IMR-90 (cell line): ENCODE measurements at regions not wholly inside any gene's neighbourhood (a gene's known extent, or its start where the extent isn't known, plus 50 kb on each side); places are given as distances from the start of the nearest gene placed in this dataset.

ENCODE experiments used
- ATAC-seq: fragments of 200-7000 bp; cut with Tn5 transposase; 2 replicates; pipeline ENCODE4 v1.9.1; 2020; ENCODE audit warnings: low read depth, mild to moderate bottlenecking, moderate library complexity
- BruUV-seq: library from RNA; stranded (reverse); fragments of 400-500 nt; replicated peaks from 2 replicates; lab custom pipeline; 2021; lab: Mats Ljungman, UMichigan
- CTCF ChIA-PET: fragments of 300-600 bp; formaldehyde crosslinking; extraction: SDS; loops from one replicate; lab custom pipeline; 2021; ENCODE audit warnings: antibody characterized with exemption; lab: Yijun Ruan, JAX
- POLR2A ChIA-PET: fragments of 300-600 bp; sonication (Branson Sonifier 250); formaldehyde crosslinking; loops from one replicate; lab custom pipeline; 2022; ENCODE audit warnings: antibody characterized with exemption; ENCODE audit not compliant: unreplicated experiment; lab: Charles Lee
- DNase-seq: peaks from one replicate; pipeline ENCODE4 v3.0.0; 2013
- H2AFZ ChIP-seq: replicated peaks from 2 replicates; pipeline ENCODE3; 2013; ENCODE audit warnings: low read length, mild to moderate bottlenecking; ENCODE audit not compliant: poor library complexity
- H2AK5ac ChIP-seq: 2 replicates; pipeline ENCODE4 v1.6.1; 2013; ENCODE audit warnings: low read depth, low read length, inconsistent platforms
- H2AK9ac ChIP-seq: replicated peaks from 2 replicates; pipeline ENCODE3; 2013; ENCODE audit warnings: mild to moderate bottlenecking, low read depth, low read length, moderate library complexity; ENCODE audit not compliant: poor library complexity
- H2BK120ac ChIP-seq: 2 replicates; pipeline ENCODE4 v1.6.1; 2013; ENCODE audit warnings: low read depth, low read length, inconsistent platforms
- H2BK15ac ChIP-seq: 3 replicates; pipeline ENCODE4 v1.6.1; 2013; ENCODE audit warnings: low read depth, low read length, inconsistent platforms
- H2BK20ac ChIP-seq: 2 replicates; pipeline ENCODE4 v1.6.1; 2013; ENCODE audit warnings: low read depth, mild to moderate bottlenecking, inconsistent platforms, low read length, moderate library complexity
- H2BK5ac ChIP-seq: 2 replicates; pipeline ENCODE4 v1.6.1; 2013; ENCODE audit warnings: mild to moderate bottlenecking, low read depth, low read length, inconsistent platforms; ENCODE audit not compliant: poor library complexity, severe bottlenecking
- H3K14ac ChIP-seq: replicated peaks from 2 replicates; pipeline ENCODE4 v1.6.1; 2013; ENCODE audit warnings: low read depth, low read length, inconsistent platforms
- H3K18ac ChIP-seq: 2 replicates; pipeline ENCODE4 v1.6.1; 2013; ENCODE audit warnings: low read depth, low read length, control low read depth
- H3K23ac ChIP-seq: 2 replicates; pipeline ENCODE4 v1.6.1; 2013; ENCODE audit warnings: low read depth, low read length, inconsistent platforms
- H3K27ac ChIP-seq: 2 replicates; pipeline ENCODE4 v1.5.1; 2013; ENCODE audit warnings: mild to moderate bottlenecking, control low read depth, low read length; ENCODE audit not compliant: insufficient read depth
- H3K27me3 ChIP-seq: 2 replicates; pipeline ENCODE4 v1.6.1; 2013; ENCODE audit warnings: low read length; ENCODE audit not compliant: control insufficient read depth, insufficient read depth
- H3K36me3 ChIP-seq: 2 replicates; pipeline ENCODE4 v1.6.1; 2013; ENCODE audit warnings: low read length, mixed read lengths; ENCODE audit not compliant: control insufficient read depth, insufficient read depth
- H3K4ac ChIP-seq: 2 replicates; pipeline ENCODE4 v1.6.1; 2013; ENCODE audit warnings: low read depth, low read length, inconsistent platforms
- H3K4me1 ChIP-seq: 2 replicates; pipeline ENCODE4 v1.6.1; 2013; ENCODE audit warnings: low read length, mixed read lengths; ENCODE audit not compliant: control insufficient read depth, insufficient read depth
- H3K4me2 ChIP-seq: 2 replicates; pipeline ENCODE4 v1.6.1; 2013; ENCODE audit warnings: low read depth, mild to moderate bottlenecking, control low read depth, low read length, moderate library complexity
- H3K4me3 ChIP-seq: 2 replicates; pipeline ENCODE4 v1.5.1; 2013; ENCODE audit warnings: low read depth, mild to moderate bottlenecking, control low read depth, low read length, moderate library complexity; ENCODE audit not compliant: insufficient read depth
- H3K56ac ChIP-seq: 2 replicates; pipeline ENCODE4 v1.6.1; 2013; ENCODE audit warnings: low read length, inconsistent platforms; ENCODE audit not compliant: insufficient read depth; ENCODE audit errors: extremely low read depth
- H3K79me1 ChIP-seq, 2 experiments: 2 replicates each; pipeline ENCODE4 v1.6.1; 2013; ENCODE audit warnings: low read length in 2 of 2, inconsistent platforms in 1 of 2, low read depth in 1 of 2
- H3K9ac ChIP-seq: 2 replicates; pipeline ENCODE4 v1.6.1; 2013; ENCODE audit warnings: low read depth, low read length, control low read depth
- H3K9me1 ChIP-seq: 2 replicates; pipeline ENCODE4 v1.6.1; 2013; ENCODE audit warnings: low read length, inconsistent platforms; ENCODE audit not compliant: insufficient read depth
- H3K9me3 ChIP-seq: 2 replicates; pipeline ENCODE4 v1.6.1; 2013; ENCODE audit warnings: low read length; ENCODE audit not compliant: control insufficient read depth, insufficient read depth
- H4K20me1 ChIP-seq: 2 replicates; pipeline ENCODE4 v1.6.1; 2013; ENCODE audit warnings: low read length, inconsistent platforms; ENCODE audit not compliant: insufficient read depth
- H4K5ac ChIP-seq: 2 replicates; pipeline ENCODE4 v1.6.1; 2013; ENCODE audit warnings: mild to moderate bottlenecking, low read depth, low read length, control low read depth
- H4K8ac ChIP-seq, 2 experiments: 2 replicates each; pipeline ENCODE4 v1.6.1; 2013; ENCODE audit warnings: low read depth in 2 of 2, low read length in 2 of 2, control low read depth in 1 of 2, inconsistent platforms in 1 of 2
- H4K91ac ChIP-seq: 2 replicates; pipeline ENCODE4 v1.6.1; 2013; ENCODE audit warnings: low read depth, low read length, inconsistent platforms; ENCODE audit not compliant: insufficient read depth
- BHLHE40 ChIP-seq: fragments of 150-350 bp; IDR thresholded peaks from 2 replicates; pipeline ENCODE4 v1.6.1; 2016; ENCODE audit warnings: mild to moderate bottlenecking, low read depth, low read length
- CEBPB ChIP-seq: IDR thresholded peaks from 2 replicates; pipeline ENCODE4 v1.6.1; 2012; ENCODE audit warnings: low read depth, low read length, improper control_type of control experiment
- CHD1 ChIP-seq: IDR thresholded peaks from 2 replicates; pipeline ENCODE4 v1.6.1; 2012; ENCODE audit warnings: low read depth, low read length, improper control_type of control experiment
- CTCF ChIP-seq: conservative IDR thresholded peaks from 2 replicates; pipeline ENCODE4 v1.5.1; 2012; ENCODE audit warnings: mild to moderate bottlenecking, low read depth, low read length, improper control_type of control experiment
- FOS ChIP-seq: fragments of 150-350 bp; IDR thresholded peaks from 2 replicates; pipeline ENCODE4 v1.6.1; 2016; ENCODE audit warnings: low read depth, low read length
- MAFK ChIP-seq: IDR thresholded peaks from 2 replicates; pipeline ENCODE4 v1.6.1; 2012; ENCODE audit warnings: low read depth, low read length, improper control_type of control experiment
- MAZ ChIP-seq: IDR thresholded peaks from 2 replicates; pipeline ENCODE4 v1.6.1; 2012; ENCODE audit warnings: low read depth, mild to moderate bottlenecking, low read length, improper control_type of control experiment, moderate library complexity, borderline replicate concordance
- MXI1 ChIP-seq: IDR thresholded peaks from 2 replicates; pipeline ENCODE4 v1.6.1; 2012; ENCODE audit warnings: low read depth, mild to moderate bottlenecking, low read length, moderate library complexity, borderline replicate concordance
- NFE2L2 ChIP-seq: fragments of 150-350 bp; IDR thresholded peaks from 2 replicates; pipeline ENCODE4 v1.6.1; 2016; ENCODE audit warnings: low read depth, mild to moderate bottlenecking, low read length
- POLR2A ChIP-seq: IDR thresholded peaks from 2 replicates; pipeline ENCODE4 v1.6.1; 2012; ENCODE audit warnings: mild to moderate bottlenecking, low read depth, low read length
- RAD21 ChIP-seq: IDR thresholded peaks from 2 replicates; pipeline ENCODE4 v1.6.1; 2012; ENCODE audit warnings: low read length, improper control_type of control experiment
- RCOR1 ChIP-seq: IDR thresholded peaks from 2 replicates; pipeline ENCODE4 v1.6.1; 2012; ENCODE audit warnings: mild to moderate bottlenecking, low read length, improper control_type of control experiment; ENCODE audit not compliant: insufficient replicate concordance
- RFX5 ChIP-seq: IDR thresholded peaks from 2 replicates; pipeline ENCODE4 v1.8.0; 2012; ENCODE audit warnings: low read depth, mild to moderate bottlenecking, low read length, moderate library complexity
- SMC3 ChIP-seq: fragments of 150-350 bp; IDR thresholded peaks from 2 replicates; pipeline ENCODE4 v1.6.1; 2016; ENCODE audit warnings: low read depth, mild to moderate bottlenecking, antibody characterized with exemption, low read length, moderate library complexity
- USF2 ChIP-seq: fragments of 150-350 bp; IDR thresholded peaks from 2 replicates; pipeline ENCODE4 v1.6.1; 2017; ENCODE audit warnings: mild to moderate bottlenecking, antibody characterized with exemption, low read length, low read depth
- WGBS, 2 experiments: methylation state at CpG; one replicate each; pipeline versions ENCODE4 v1.1.5 to v1.1.7; 2013; ENCODE audit warnings: missing lambda C conversion rate in 2 of 2; ENCODE audit not compliant: insufficient read length in 1 of 2; ENCODE audit errors: extremely low coverage in 2 of 2; 5-methylcytosine and 5-hydroxymethylcytosine counted together
- dilution Hi-C: fragments of 300-500 bp; cut with HindIII; formaldehyde crosslinking; loops from one replicate; pipeline ENCODE4 v1.14.3; 2018; ENCODE audit warnings: low sequenced_read_pairs; ENCODE audit not compliant: unreplicated experiment
- in situ Hi-C: fragments of 300-500 bp; cut with MboI; formaldehyde crosslinking; loops from 3 replicates; pipeline ENCODE4 v1.14.3; 2019; ENCODE audit warnings: low sequenced_read_pairs, inconsistent platforms, mixed read lengths
- intact Hi-C: fragments of 100-400 bp; cut with micrococcal nuclease; formaldehyde crosslinking; loops from 2 replicates; pipeline ENCODE4 v1.10.0; 2022
- TF ChIP-seq, protein P1 (sequence below): fragments of 150-350 bp; IDR thresholded peaks from 2 replicates; pipeline ENCODE4 v1.6.1; 2016; ENCODE audit warnings: low read depth, mild to moderate bottlenecking, low read length, moderate library complexity, borderline replicate concordance

GRCh38 chrX:121635141-121635540 lies 587.7 kb downstream of the GLUD2 start:
- no peak overlapping the region for H4K8ac ChIP-seq
- ATAC-seq (no peak), DNase-seq (no peak)
- H4K5ac ChIP-seq: no peak overlapping the region
- TF ChIP-seq POLR2A (no peak), NFE2L2 (no peak), RAD21 (no peak), RFX5 (no peak), CHD1 (no peak), SMC3 (no peak), MAFK (no peak), FOS (no peak), CTCF (no peak), MAZ (no peak), CEBPB (no peak), BHLHE40 (no peak), USF2 (no peak), MXI1 (no peak), RCOR1 (no peak)
- TF ChIP-seq, protein P1, sequence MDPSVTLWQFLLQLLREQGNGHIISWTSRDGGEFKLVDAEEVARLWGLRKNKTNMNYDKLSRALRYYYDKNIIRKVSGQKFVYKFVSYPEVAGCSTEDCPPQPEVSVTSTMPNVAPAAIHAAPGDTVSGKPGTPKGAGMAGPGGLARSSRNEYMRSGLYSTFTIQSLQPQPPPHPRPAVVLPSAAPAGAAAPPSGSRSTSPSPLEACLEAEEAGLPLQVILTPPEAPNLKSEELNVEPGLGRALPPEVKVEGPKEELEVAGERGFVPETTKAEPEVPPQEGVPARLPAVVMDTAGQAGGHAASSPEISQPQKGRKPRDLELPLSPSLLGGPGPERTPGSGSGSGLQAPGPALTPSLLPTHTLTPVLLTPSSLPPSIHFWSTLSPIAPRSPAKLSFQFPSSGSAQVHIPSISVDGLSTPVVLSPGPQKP: no peak
- H2BK5ac ChIP-seq: no peak overlapping the region
- H3K23ac ChIP-seq: no peak overlapping the region
- no peaks in the 10 kb centered on the region for H3K79me1 ChIP-seq
- no peak overlapping the region for H2BK20ac ChIP-seq
- H2AFZ ChIP-seq: no peak overlapping the region
- WGBS, 2 experiments: no CpG with 5 or more reads among the region's 2 CpGs
- H3K14ac ChIP-seq: no peak overlapping the region
- no peaks in the 10 kb centered on the region for H4K20me1 ChIP-seq
- no peak overlapping the region for H3K56ac ChIP-seq
- no TSS peak for BruUV-seq
- no peak overlapping the region for H3K4me3 ChIP-seq
- POLR2A ChIA-PET: no interaction called here
- no peak overlapping the region for H2AK9ac ChIP-seq
- H2BK120ac ChIP-seq: no peak overlapping the region
- H3K4me2 ChIP-seq: no peak overlapping the region
- H2AK5ac ChIP-seq: no peak overlapping the region
- no peaks in the 10 kb centered on the region for H3K36me3 ChIP-seq
- H3K18ac ChIP-seq: no peak overlapping the region
- H4K91ac ChIP-seq: no peak overlapping the region
- H3K4ac ChIP-seq: no peak overlapping the region
- dilution Hi-C loops: no loop called here
- no peak overlapping the region for H3K27ac ChIP-seq
- no peaks in the 10 kb centered on the region for H3K9me1 ChIP-seq
- intact Hi-C loops: no loop called here
- no peak overlapping the region for H3K9ac ChIP-seq
- no peaks in the 10 kb centered on the region for H3K9me3 ChIP-seq
- CTCF ChIA-PET: no interaction called here
- no peak overlapping the region for H2BK15ac ChIP-seq
- H3K27me3 ChIP-seq: no peaks in the 10 kb centered on the region
- in situ Hi-C loops: no loop called here
- no peaks in the 10 kb centered on the region for H3K4me1 ChIP-seq
